SK-N-SH treated with all-trans-retinoic acid at 6 μM for 48 hours (cell line): ENCODE measurements at regions not wholly inside any gene's neighbourhood (a gene's known extent, or its start where the extent isn't known, plus 50 kb on each side); places are given as distances from the start of the nearest gene placed in this dataset.
"Not testable (repeated sequence)": the region's sequence is repeated elsewhere in the genome, so short reads cannot be mapped to it uniquely, and the experiment has no call there.

Experiments
- ATAC-seq: fragments of 200-7000 bp; cut with Tn5 transposase; 3 replicates; pipeline ENCODE4 v1.9.1; 2020; ENCODE audit warnings: mild to moderate bottlenecking, moderate library complexity
- ARNTL ChIP-seq: fragments of 450-650 bp; formaldehyde crosslinking; IDR thresholded peaks from 2 replicates; pipeline ENCODE4 v1.5.0; 2020; ENCODE audit warnings: low read depth, mild to moderate bottlenecking, moderate library complexity, borderline replicate concordance
- BACH2 ChIP-seq: fragments of 250-450 bp; sonication (Bioruptor Pico); IDR thresholded peaks from 2 replicates; pipeline ENCODE4 v1.9.0; 2021; ENCODE audit warnings: mild to moderate bottlenecking, borderline replicate concordance
- ESRRG ChIP-seq: fragments of 250-450 bp; sonication (Bioruptor Pico); IDR thresholded peaks from 2 replicates; pipeline ENCODE4 v1.6.1; 2021; ENCODE audit warnings: mild to moderate bottlenecking
- GLIS3 ChIP-seq: fragments of 250-450 bp; sonication (Bioruptor Pico); IDR thresholded peaks from 2 replicates; pipeline ENCODE4 v1.5.0; 2020; ENCODE audit warnings: mild to moderate bottlenecking, moderate library complexity
- ISL1 ChIP-seq: fragments of 250-450 bp; sonication (Bioruptor Pico); IDR thresholded peaks from 2 replicates; pipeline ENCODE4 v2.1.2; 2022; ENCODE audit warnings: mild to moderate bottlenecking, moderate library complexity
- SNAI2 ChIP-seq: fragments of 250-450 bp; sonication (Bioruptor Pico); IDR thresholded peaks from 2 replicates; pipeline ENCODE4 v1.5.0; 2020; ENCODE audit warnings: mild to moderate bottlenecking, moderate library complexity
- TCF4 ChIP-seq: fragments of 250-450 bp; sonication (Bioruptor Pico); IDR thresholded peaks from 2 replicates; pipeline ENCODE4 v1.8.0; 2021; ENCODE audit warnings: mild to moderate bottlenecking, moderate library complexity, borderline replicate concordance
- TOX ChIP-seq: fragments of 250-450 bp; sonication (Bioruptor Pico); IDR thresholded peaks from 2 replicates; pipeline ENCODE4 v1.8.0; 2021; ENCODE audit warnings: mild to moderate bottlenecking, moderate library complexity, borderline replicate concordance
- ZC3H10 ChIP-seq: fragments of 250-450 bp; sonication (Bioruptor Pico); IDR thresholded peaks from 2 replicates; pipeline ENCODE4 v1.5.1; 2021; ENCODE audit warnings: mild to moderate bottlenecking, moderate library complexity
- ZFP3 ChIP-seq: fragments of 250-450 bp; sonication (Bioruptor Pico); IDR thresholded peaks from 2 replicates; pipeline ENCODE4 v1.5.0; 2020; ENCODE audit warnings: mild to moderate bottlenecking, moderate library complexity
- ZNF565 ChIP-seq: fragments of 450-650 bp; formaldehyde crosslinking; conservative IDR thresholded peaks from 2 replicates; pipeline ENCODE4 v1.5.0; 2020; ENCODE audit warnings: low read depth, mild to moderate bottlenecking, moderate library complexity
- ZNF70 ChIP-seq: fragments of 450-650 bp; formaldehyde crosslinking; IDR thresholded peaks from 2 replicates; pipeline ENCODE4 v1.5.0; 2020; ENCODE audit warnings: mild to moderate bottlenecking, moderate library complexity
- ZNF8 ChIP-seq: fragments of 450-650 bp; formaldehyde crosslinking; IDR thresholded peaks from 2 replicates; pipeline ENCODE4 v1.5.0; 2020; ENCODE audit warnings: mild to moderate bottlenecking, moderate library complexity
- TF ChIP-seq, protein P1 (sequence below): fragments of 250-450 bp; sonication (Bioruptor Pico); IDR thresholded peaks from 2 replicates; pipeline ENCODE4 v1.5.0; 2020; ENCODE audit warnings: mild to moderate bottlenecking, moderate library complexity
- TF ChIP-seq, protein P2 (sequence below): fragments of 250-450 bp; sonication (Bioruptor Pico); IDR thresholded peaks from 2 replicates; pipeline ENCODE4 v1.5.1; 2020; ENCODE audit warnings: low read depth, mild to moderate bottlenecking, moderate library complexity

GRCh38 chr19:14277608-14278007 lies 71.6 kb upstream of the ADGRL1 start (continued):
- TF ChIP-seq, protein P1, sequence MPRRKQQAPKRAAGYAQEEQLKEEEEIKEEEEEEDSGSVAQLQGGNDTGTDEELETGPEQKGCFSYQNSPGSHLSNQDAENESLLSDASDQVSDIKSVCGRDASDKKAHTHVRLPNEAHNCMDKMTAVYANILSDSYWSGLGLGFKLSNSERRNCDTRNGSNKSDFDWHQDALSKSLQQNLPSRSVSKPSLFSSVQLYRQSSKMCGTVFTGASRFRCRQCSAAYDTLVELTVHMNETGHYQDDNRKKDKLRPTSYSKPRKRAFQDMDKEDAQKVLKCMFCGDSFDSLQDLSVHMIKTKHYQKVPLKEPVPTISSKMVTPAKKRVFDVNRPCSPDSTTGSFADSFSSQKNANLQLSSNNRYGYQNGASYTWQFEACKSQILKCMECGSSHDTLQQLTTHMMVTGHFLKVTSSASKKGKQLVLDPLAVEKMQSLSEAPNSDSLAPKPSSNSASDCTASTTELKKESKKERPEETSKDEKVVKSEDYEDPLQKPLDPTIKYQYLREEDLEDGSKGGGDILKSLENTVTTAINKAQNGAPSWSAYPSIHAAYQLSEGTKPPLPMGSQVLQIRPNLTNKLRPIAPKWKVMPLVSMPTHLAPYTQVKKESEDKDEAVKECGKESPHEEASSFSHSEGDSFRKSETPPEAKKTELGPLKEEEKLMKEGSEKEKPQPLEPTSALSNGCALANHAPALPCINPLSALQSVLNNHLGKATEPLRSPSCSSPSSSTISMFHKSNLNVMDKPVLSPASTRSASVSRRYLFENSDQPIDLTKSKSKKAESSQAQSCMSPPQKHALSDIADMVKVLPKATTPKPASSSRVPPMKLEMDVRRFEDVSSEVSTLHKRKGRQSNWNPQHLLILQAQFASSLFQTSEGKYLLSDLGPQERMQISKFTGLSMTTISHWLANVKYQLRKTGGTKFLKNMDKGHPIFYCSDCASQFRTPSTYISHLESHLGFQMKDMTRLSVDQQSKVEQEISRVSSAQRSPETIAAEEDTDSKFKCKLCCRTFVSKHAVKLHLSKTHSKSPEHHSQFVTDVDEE (CRISPR knock-in tag), result no peak
- TF ChIP-seq TOX (CRISPR knock-in tag) (no peak), ISL1 (no peak), ZNF70 (CRISPR knock-in tag) (no peak), ZNF565 (CRISPR knock-in tag) (no peak), BACH2 (no peak), GLIS3 (CRISPR knock-in tag) (no peak), ARNTL (no peak)
- TF ChIP-seq, protein P2, sequence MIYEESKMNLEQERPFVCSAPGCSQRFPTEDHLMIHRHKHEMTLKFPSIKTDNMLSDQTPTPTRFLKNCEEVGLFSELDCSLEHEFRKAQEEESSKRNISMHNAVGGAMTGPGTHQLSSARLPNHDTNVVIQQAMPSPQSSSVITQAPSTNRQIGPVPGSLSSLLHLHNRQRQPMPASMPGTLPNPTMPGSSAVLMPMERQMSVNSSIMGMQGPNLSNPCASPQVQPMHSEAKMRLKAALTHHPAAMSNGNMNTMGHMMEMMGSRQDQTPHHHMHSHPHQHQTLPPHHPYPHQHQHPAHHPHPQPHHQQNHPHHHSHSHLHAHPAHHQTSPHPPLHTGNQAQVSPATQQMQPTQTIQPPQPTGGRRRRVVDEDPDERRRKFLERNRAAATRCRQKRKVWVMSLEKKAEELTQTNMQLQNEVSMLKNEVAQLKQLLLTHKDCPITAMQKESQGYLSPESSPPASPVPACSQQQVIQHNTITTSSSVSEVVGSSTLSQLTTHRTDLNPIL (CRISPR knock-in tag), result no peak

GRCh38 chr19:14275823-14276222 lies 69.9 kb upstream of the ADGRL1 start:
- ATAC-seq, result not testable (repeated sequence)

DNA sequence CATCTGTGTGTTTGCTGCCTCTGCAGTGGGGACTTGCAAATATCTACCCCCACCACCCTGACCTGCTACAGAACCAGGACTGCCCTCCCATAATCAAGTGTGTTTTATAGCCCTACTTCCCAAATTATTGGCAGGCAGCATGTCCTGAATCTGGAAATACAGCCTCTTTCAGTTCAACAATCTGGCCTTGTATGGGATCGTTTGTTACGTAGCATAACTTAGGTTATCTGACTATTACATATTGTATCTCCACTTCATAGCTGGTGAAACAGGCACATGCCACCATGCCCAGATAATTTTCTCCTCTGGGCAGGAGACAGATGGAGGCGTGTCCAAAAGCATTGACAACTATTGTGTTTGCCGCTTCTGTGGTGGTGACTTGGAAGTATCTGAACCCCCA lies 66.7 kb upstream of the ADGRL1 start:
- ATAC-seq, result no peak

DNA sequence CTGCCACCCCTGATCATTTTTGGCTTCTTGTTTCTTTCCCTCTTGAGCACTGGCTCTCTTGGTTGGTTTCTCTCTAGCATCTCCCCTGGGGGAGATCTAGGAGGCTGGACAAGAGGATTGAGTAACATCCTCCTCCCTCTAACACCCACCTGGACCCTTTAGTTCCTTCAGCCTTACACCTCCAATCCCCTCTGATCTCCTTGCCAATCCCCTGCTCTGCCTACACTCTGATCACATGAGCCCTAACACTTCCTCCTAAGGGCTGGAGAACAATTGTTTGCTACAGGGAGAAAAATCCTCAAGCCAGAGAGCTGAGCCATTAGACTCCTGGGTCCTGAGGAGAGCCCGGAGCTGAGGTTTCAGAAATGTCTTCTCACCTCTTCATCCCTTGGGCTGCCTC lies 65.9 kb upstream of the ADGRL1 start:
- TF ChIP-seq ZNF8 (CRISPR knock-in tag), result no peak
- no peak for TF ChIP-seq ZFP3 (CRISPR knock-in tag)
- no peak for TF ChIP-seq ZNF565 (CRISPR knock-in tag)
- no peak for TF ChIP-seq ESRRG (CRISPR knock-in tag)
- no peak for TF ChIP-seq TCF4
- TF ChIP-seq, protein P1 (CRISPR knock-in tag), result no peak
- no peak for TF ChIP-seq ZNF70 (CRISPR knock-in tag)
- no peak for TF ChIP-seq TOX (CRISPR knock-in tag)

More for the DNA sequence above, 66.7 kb upstream of the ADGRL1 start:
- TF ChIP-seq ZNF565 (CRISPR knock-in tag) (no peak), SNAI2 (no peak), TOX (CRISPR knock-in tag) (no peak), BACH2 (no peak), ZC3H10 (CRISPR knock-in tag) (no peak)
- TF ChIP-seq, protein P1 (CRISPR knock-in tag), result no peak
- TF ChIP-seq, protein P2 (CRISPR knock-in tag), result no peak

DNA sequence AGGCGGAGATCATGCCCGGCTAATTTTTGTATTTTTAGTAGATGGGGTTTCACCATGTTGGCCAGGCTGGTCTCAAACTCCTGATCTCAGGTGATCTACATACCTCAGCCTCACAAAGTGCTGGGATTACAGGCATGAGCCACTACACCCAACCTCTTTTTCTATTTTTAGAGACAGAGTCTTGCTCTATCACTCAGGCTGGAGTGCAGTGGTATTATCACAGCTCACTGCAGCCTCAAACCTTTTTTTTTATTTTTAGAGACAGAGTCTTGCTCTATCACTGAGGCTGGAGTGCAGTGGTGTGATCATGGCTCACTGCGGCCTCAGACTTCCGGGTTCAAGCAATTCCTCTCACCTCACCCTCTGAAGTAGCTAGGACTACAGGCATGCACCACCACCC lies 64.6 kb upstream of the ADGRL1 start:
- not testable (repeated sequence) for ATAC-seq

More for the DNA sequence above, 65.9 kb upstream of the ADGRL1 start:
- no peak for ATAC-seq
